ENCODE measurements at regions not wholly inside any gene's neighbourhood (a gene's known extent, or its start where the extent isn't known, plus 50 kb on each side); places are given as distances from the start of the nearest gene placed in this dataset.

DNA sequence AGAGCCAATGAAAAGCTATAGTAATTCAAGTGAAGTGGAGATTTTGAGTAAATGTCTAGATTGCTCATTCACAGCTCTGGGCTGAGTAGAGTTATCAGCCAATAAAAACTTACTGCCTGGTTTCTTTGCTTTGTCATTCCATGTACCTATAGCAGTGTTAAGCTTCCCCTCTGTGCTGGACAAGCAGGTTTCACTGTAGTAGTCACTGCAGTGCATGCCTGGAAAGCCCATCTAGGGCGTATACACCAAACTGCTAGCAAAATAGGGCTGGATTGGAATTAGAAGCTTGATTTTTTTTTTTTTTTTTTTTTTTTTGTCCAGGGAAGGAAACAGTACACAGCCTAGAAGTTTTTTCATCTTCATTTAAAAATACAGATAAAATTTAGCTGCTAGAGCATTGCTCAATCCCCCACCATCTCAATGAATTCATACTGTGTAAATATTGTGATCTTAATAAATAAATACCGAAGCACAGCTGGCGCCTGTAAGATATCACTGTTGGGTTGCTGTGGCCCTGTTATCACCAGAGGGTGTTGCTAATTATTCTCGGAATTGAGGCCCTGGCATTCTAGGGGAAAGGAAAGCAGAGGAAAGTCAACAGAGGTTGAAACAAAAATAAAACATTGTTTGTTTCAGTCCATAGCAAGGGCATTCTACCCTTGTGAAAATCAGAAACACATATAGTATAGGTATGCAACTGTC lies 968.5 kb upstream of the GJE1 start:
- DNase-seq (ENCODE audit: low read depth), result no peak

GRCh38 chr6:141163107-141163506 lies 969.6 kb upstream of the GJE1 start:
- no peak for DNase-seq (ENCODE audit: low read depth)

GRCh38 chr6:141158740-141159139 lies 974.0 kb upstream of the GJE1 start:
- DNase-seq (ENCODE audit: low read depth), result no peak

- no peak for DNase-seq (ENCODE audit: low read depth)
These were observed 979.2 kb upstream of the GJE1 start for GRCh38 chr6:141153563-141153962.

DNA sequence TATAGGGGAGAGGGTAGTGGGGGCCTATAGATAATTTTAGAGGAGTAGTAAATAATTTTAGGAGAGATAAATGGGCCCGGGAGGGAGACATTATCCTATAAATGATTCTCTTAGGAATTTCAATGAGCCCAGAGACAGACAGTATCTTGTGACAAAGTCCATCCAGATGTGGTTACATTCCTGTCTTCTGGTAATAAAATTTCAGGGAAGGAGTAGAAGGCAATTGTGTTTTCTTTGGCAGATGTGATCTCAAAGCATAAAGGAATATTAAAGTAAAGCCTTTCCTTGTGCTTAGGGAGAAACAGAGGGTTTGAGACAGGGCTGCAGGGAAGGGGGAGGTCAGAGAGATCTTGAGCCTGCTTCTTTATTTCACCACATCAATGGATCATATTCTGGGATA lies 979.8 kb upstream of the GJE1 start:
- DNase-seq (ENCODE audit: low read depth), result no peak

DNA sequence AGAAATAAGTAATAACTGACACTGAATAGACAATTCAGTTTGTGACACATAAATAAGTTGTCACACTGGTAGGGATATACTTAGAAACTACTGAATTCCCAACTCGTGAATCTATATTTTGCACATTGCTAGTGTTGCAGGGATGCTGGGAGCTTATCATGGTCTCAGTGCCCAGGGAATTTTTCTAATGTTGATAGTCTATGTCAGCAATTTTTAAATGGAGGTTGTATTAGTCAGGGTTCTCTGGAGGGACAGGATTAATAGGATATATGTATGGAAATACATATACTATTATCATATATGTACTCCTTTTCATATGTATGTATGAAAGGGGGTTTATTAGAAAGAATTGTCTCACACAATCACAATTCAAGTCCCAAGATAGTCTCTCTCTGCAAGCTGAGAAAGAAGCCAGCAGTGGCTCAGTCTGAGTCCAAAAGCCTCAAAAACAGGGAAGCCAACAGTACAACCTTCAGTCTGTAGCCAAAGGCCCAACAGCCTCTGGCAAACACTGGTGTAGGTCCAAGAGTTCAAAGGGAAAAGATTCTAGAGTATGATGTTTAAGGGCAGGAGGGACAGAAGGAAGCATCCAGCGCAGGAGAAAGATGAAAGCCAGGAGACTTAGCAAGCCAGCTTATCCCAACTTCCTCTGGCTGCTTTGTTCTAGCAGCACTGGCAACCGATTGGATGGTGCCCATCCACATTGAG lies 980.9 kb upstream of the GJE1 start:
- DNase-seq (ENCODE audit: low read depth), result no peak

DNA sequence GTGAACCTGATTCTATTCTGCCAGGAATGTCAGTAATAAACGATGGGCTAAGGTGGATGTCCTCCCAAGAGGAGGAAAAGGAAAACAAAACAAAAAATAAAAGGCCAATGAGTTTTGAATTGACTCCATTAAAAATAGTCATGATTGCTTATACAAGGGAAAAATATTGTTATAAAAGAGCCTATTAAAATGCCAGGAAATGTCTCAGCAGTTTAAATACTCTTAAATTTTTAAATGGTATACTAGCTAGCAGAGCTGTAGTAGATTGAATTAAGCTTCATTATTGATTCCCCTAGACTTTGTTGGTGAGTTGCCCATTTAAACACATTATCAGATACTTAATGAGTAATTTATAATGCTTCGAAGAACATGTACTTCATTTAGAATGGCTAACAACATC lies 990.9 kb upstream of the GJE1 start:
- DNase-seq (ENCODE audit: low read depth), result no peak

- DNase-seq (ENCODE audit: low read depth), result no peak
These were observed 991.8 kb upstream of the GJE1 start for GRCh38 chr6:141140905-141141304.

DNA sequence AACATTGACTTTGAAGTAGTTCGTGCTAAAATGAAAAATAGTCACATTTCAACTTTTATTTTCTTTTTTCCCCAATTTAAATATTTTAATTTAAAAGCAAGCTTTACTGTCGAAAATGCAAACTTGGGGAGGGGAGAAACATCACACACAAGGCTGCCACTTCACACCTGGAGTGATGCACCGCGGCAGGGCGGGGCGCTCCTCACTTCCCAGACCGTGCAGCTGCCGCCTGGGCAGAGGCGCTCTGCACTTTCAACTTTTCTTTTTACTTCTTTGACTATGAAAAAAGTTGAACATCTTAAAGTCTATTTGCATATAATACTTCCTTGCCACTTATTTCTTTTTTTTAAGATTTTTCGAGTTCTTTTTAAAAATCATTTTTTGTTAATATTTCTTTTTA lies 993.3 kb upstream of the GJE1 start:
- DNase-seq (ENCODE audit: low read depth), result no peak

GRCh38 chr6:141134723-141135122 lies 998.0 kb upstream of the GJE1 start:
- DNase-seq (ENCODE audit: low read depth), result no peak

GRCh38 chr6:141133836-141134235 lies 998.9 kb upstream of the GJE1 start:
- no peak for DNase-seq (ENCODE audit: low read depth)

DNA sequence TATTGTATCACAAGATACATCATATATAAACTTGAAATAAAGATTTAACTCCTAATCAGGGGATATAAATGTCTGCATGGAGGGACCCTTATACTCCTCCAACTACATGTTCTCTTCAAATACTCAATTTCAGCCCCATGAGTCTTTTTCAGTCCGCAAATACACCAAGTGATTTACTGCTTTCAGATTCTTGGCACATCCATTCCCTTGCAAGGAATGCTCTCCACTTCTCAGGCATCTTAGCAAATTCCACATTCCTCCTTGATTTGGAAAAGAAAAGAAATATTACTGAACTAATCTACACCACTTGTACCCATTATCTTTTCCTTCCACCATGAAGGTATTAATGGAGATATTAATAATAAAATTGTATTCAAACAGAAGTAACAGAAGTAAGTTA lies 999.4 kb upstream of the GJE1 start:
- DNase-seq (ENCODE audit: low read depth), result no peak

DNA sequence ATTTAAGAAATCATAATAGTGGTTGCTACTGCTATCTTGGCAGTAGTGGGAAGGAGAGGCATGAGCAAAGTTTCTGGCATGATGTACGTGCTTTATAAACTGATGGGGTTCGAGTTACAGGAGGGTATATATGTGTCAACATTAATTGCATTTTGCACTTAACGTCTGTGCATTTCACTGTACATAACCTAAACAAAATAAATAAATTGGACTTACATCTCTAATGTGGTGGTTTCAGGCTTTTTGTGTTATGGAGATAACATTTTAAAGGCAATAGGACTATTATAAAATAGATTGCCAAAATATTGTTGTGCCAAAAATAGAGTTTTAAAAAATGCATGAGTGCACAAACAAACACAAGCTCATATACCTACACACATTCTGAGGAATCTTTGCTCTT lies 1001.1 kb upstream of the GJE1 start:
- no peak for DNase-seq (ENCODE audit: low read depth)

DNA sequence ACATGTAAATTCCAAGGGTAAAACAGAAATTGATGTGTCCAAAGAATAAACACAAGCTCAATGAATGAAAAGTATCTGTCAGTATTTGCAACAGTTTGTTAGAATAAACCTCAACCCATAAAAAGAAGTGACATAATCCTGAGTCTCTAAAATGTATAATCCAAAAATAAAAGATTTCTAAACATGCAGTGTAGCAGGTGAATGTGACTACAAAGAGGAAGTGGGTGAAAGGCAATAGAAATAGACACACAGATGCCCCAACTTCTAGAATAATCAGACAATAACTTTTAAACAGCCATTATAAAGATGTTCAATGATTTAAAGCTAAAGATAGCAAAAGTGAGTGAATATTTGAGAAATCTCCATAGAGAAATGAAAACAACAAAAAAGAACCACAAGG lies 1009.2 kb upstream of the GJE1 start:
- no peak for DNase-seq (ENCODE audit: low read depth)

DNA sequence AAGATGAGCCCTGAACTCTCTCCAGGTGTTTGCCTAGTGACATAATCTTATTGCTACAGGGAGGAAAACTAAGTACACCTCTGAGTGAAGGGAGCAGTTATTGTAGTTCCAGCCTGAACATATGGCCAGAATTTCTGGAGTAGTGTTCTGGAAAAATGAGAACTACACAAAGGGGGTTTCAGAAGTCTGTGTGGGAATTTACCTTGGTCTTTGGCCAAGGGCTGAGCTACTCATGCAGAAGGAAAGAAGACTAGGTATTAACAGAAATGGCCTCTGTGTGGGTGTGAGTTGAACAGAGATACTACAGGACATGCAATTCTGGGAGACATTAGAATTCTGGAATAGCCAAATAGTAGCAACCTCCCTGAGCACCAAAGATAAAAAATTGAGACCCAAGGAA lies 1009.7 kb upstream of the GJE1 start:
- DNase-seq (ENCODE audit: low read depth), result no peak

DNA sequence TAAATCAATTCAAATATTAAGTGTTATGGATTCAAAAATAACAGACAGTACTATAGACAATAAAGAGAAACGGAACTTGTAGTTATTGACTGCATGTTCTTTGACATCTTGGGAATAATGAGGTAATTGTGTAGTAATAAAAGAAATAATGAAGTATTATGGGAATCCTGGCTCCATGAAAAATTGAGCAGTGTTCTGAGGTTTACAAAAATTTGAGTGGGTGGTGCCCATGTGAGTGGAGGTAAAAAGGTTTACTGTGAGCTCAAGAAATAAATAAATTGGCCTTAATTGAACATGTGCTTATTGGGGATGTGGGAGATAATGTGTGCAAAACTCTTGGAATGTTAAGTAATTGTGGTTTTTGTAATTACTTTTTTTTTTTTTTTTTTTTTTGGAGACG lies 1013.7 kb upstream of the GJE1 start:
- no peak for DNase-seq (ENCODE audit: low read depth)

DNA sequence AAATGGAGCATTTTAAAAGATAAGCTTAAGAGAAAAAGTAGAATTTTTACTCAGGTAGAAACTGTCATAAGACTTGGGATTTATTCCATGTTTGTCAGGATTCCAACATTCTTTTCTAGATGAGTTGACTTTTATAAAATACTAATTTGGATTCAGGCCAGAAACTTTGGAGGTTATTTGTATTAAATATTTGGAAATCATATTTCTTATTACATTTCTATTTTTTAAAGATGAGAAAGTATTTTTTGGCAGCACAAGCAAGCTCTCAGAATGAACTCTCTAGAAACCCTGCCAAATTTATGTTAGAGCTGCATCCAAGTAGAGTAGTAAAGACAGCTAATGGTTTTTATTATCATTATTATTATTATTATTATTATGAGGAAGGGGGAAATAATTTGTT lies 1014.9 kb upstream of the GJE1 start:
- no peak for DNase-seq (ENCODE audit: low read depth)

DNA sequence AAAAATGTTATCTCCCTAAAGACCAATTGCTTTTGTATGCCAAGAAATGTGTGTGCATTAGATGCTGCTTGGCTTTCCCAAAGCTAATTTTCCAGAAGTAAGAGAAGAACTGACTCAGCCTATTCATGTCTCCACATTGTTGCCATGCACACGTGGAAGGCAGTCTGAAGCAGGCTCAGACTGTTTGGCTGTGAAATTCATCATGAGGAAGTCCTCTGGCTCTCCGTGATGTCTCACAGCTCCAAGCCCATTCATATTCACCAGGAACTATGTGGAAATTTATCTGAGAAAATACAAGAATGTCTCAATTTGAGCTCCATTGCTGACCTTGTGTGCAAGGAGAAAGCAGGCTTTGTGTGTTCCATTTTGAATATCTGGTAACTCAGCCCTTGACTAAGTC lies 1022.2 kb upstream of the GJE1 start:
- peak; percentile 60 for DNase-seq (ENCODE audit: low read depth)

DNA sequence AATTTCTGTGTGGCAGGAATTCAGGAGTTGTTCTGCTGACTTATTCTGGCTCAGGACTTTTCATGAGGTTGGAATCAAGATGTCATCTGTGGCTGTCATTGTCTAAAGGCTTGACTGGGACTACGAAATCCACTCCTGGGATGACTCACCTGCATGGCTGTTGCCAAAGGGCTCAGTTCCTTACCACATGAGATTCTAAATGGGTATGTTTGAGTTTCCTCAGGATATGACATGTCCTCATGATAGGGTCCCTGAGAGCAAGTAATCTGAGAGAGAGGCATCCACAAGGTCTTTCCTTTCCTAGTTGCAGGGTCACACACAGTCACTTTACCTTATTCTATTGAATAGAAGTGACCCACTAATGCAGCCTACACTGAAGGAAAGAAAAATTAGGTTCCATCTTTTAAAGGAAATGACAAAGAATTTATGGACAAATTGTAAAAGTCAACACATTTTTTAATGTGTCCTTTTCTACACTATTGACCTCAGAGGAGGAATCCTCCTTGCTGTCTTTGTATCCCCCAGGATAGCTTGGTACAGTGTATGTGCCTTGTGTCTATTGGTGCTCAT lies 1025.0 kb upstream of the GJE1 start:
- peak; percentile 90 for DNase-seq (ENCODE audit: low read depth)

DNA sequence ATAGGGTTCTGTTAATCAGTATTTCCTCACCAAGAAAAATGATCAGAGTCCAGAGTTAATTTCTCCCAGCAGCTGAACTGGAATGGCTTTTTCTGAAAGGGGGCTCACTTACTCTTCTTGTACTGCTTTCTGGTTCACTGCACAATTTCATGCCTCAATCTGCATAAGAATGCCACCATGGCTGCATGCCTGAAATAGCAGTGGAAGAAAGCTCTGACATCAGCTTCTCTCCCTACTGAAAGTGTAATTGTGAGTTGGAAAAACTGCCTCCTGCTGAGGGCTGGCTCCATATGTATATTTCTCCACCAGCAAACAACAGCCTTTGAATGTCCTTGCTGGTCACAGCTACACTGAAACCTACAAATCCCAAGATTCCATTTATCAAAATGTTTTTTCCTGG lies 1027.2 kb upstream of the GJE1 start:
- DNase-seq (ENCODE audit: low read depth), result peak; percentile 15

DNA sequence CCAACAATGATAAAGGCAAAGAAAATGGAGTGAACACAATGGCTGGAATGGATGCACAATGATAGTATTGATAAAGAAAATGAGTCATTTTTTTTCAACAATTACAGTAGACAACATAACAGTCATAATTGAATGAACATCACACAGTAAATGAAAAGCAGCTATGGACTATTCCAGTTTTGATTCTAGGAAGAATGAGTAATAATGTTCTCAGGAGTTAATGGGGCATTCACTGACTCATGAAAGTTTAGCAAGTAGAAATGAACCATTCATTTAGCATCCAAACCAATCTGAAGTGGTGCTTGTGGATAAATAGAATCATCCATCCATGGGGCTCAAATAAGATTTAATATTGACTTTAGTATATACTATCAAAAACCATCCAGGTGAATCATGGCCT lies 1029.5 kb upstream of the GJE1 start:
- DNase-seq (ENCODE audit: low read depth), result peak; percentile 77

DNA sequence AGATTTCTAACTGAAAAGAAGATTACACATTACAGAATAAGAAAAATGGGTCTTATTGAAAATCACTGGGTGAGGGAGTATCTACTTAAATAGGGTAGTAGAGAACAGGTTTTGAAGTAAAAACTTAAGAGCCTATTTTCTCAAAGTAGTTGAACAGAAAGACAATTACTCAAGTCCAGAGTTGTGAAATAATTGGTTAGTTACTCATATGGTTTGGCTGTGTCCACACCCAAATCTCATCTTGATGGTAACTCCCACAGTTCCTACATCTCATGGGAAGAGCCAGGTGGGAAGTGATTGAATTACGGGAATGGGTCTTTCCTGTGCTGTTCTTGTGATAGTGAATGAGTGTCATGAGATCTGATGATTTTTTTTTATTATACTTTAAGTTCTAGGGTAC lies 1035.3 kb upstream of the GJE1 start:
- DNase-seq (ENCODE audit: low read depth), result peak; percentile 9

- DNase-seq (ENCODE audit: low read depth), result no peak
These were observed 1037.4 kb upstream of the GJE1 start for GRCh38 chr6:141095308-141095707.

- DNase-seq (ENCODE audit: low read depth), result no peak
These were observed 1044.6 kb upstream of the GJE1 start for GRCh38 chr6:141088171-141088570.
